H1 (cell line): ENCODE measurements at regions not wholly inside any gene's neighbourhood (a gene's known extent, or its start where the extent isn't known, plus 50 kb on each side); places are given as distances from the start of the nearest gene placed in this dataset.

Experiments
- CTCF ChIA-PET: fragments of 300-600 bp; sonication (Branson Sonifier 250); formaldehyde crosslinking; loops from one replicate; lab custom pipeline; 2021; ENCODE audit not compliant: partially characterized antibody; lab: Charles Lee
- POLR2A ChIA-PET: fragments of 300-600 bp; sonication (Branson Sonifier 250); formaldehyde crosslinking; loops from one replicate; lab custom pipeline; 2021; ENCODE audit warnings: inconsistent platforms; ENCODE audit not compliant: partially characterized antibody; lab: Charles Lee
- DNase-seq, 2 experiments: peaks; one replicate each; pipeline versions ENCODE4 v3.0.0 to v3.0.0-alpha.2; 2010 to 2022; ENCODE audit warnings: low spot score in 2 of 2, low read depth in 1 of 2, mixed read lengths in 1 of 2
- FAIRE-seq: peaks from 2 replicates; lab custom pipeline; 2011; peaks lifted over from hg19 to GRCh38; lab: Jason Lieb, UNC
- H2AFZ ChIP-seq: 2 replicates; pipeline ENCODE4 v1.8.1; 2012; ENCODE audit warnings: low read length, inconsistent platforms
- H2AK5ac ChIP-seq: 2 replicates; pipeline ENCODE4 v1.6.1; 2013; ENCODE audit warnings: low read depth, low read length
- H2BK120ac ChIP-seq: replicated peaks from 2 replicates; pipeline ENCODE3; 2013; ENCODE audit warnings: low read depth, low read length, inconsistent platforms
- H2BK12ac ChIP-seq: 2 replicates; pipeline ENCODE4 v1.6.1; 2013; ENCODE audit warnings: low read depth, low read length
- H2BK15ac ChIP-seq: 2 replicates; pipeline ENCODE4 v1.6.1; 2013; ENCODE audit warnings: low read length
- H2BK20ac ChIP-seq: 2 replicates; pipeline ENCODE4 v1.6.1; 2013; ENCODE audit warnings: low read length
- H2BK5ac ChIP-seq: 2 replicates; pipeline ENCODE4 v1.6.1; 2013; ENCODE audit warnings: low read depth, low read length
- H3K14ac ChIP-seq: 2 replicates; pipeline ENCODE4 v1.6.1; 2013; ENCODE audit warnings: inconsistent platforms; ENCODE audit not compliant: insufficient read length
- H3K18ac ChIP-seq: 2 replicates; pipeline ENCODE4 v1.6.1; 2013; ENCODE audit warnings: low read length; ENCODE audit errors: extremely low read depth
- H3K23ac ChIP-seq: 2 replicates; pipeline ENCODE4 v1.6.1; 2013; ENCODE audit warnings: inconsistent platforms; ENCODE audit not compliant: insufficient read length
- H3K23me2 ChIP-seq: 2 replicates; pipeline ENCODE4 v1.6.1; 2013; ENCODE audit warnings: low read depth, low read length
- H3K27ac ChIP-seq: 2 replicates; pipeline ENCODE4 v1.6.1; 2011; ENCODE audit warnings: low read depth, low read length, inconsistent platforms
- H3K27me3 ChIP-seq, 4 experiments: replicated peaks in 1 of 4; 1 replicate in 1 of 4; 2 replicates in 3 of 4; pipeline versions ENCODE4 v1.6.1 to v1.8.1; 2011 to 2013; ENCODE audit warnings: low read length in 3 of 4, mild to moderate bottlenecking in 3 of 4, inconsistent platforms in 2 of 4, mixed read lengths in 2 of 4, moderate library complexity in 1 of 4; ENCODE audit not compliant: control insufficient read depth in 3 of 4, insufficient read depth in 3 of 4; ENCODE audit errors: extremely low read depth in 1 of 4
- H3K36me3 ChIP-seq, 4 experiments: 2 replicates each; pipeline versions ENCODE4 v1.6.1 to v1.8.1; 2011 to 2013; ENCODE audit warnings: mild to moderate bottlenecking in 4 of 4, low read length in 3 of 4, moderate library complexity in 2 of 4, control low read depth in 1 of 4, inconsistent platforms in 1 of 4; ENCODE audit not compliant: insufficient read depth in 4 of 4, control insufficient read depth in 2 of 4
- H3K4ac ChIP-seq: replicated peaks from 2 replicates; pipeline ENCODE3; 2013; ENCODE audit warnings: low read length, low read depth, mixed read lengths, inconsistent platforms; ENCODE audit not compliant: insufficient read length
- H3K4me1 ChIP-seq, 4 experiments: replicated peaks in 1 of 4; 1 replicate in 1 of 4; 2 replicates in 3 of 4; pipeline versions ENCODE4 v1.6.1 to v1.8.1; 2011 to 2013; ENCODE audit warnings: low read length in 3 of 4, inconsistent platforms in 2 of 4, mixed read lengths in 1 of 4; ENCODE audit not compliant: insufficient read depth in 4 of 4, control insufficient read depth in 3 of 4
- H3K4me2 ChIP-seq, 2 experiments: 2 replicates each; pipeline versions ENCODE4 v1.6.1 to v1.8.1; 2011 to 2013; ENCODE audit warnings: low read depth in 2 of 2, low read length in 2 of 2, control low read depth in 1 of 2, inconsistent platforms in 1 of 2, mild to moderate bottlenecking in 1 of 2; ENCODE audit not compliant: insufficient read depth in 1 of 2
- H3K4me3 ChIP-seq, 4 experiments: fragments of 200-600, 300-600 bp in 1 of 4; sonication (generic), shearing (Covaris generic), sonication (Bioruptor Twin) in 1 of 4; 2 replicates each; pipeline versions ENCODE4 v1.5.1 to v1.8.1; 2011 to 2016; ENCODE audit warnings: low read length in 4 of 4, low read depth in 3 of 4, control low read depth in 2 of 4, inconsistent platforms in 2 of 4, mild to moderate bottlenecking in 2 of 4, mixed read lengths in 1 of 4, moderate library complexity in 1 of 4; ENCODE audit not compliant: insufficient read depth in 2 of 4; ENCODE audit errors: extremely low read depth in 1 of 4
- H3K56ac ChIP-seq: replicated peaks from 2 replicates; pipeline ENCODE3; 2013; ENCODE audit warnings: low read depth, mild to moderate bottlenecking, mixed read lengths, low read length, inconsistent platforms; ENCODE audit not compliant: insufficient read length
- H3K79me1 ChIP-seq: 2 replicates; pipeline ENCODE4 v1.6.1; 2013; ENCODE audit warnings: low read depth, low read length, control low read depth
- H3K79me2 ChIP-seq, 2 experiments: 2 replicates each; pipeline versions ENCODE4 v1.6.1 to v1.8.1; 2012 to 2013; ENCODE audit warnings: low read length in 2 of 2, mild to moderate bottlenecking in 2 of 2, inconsistent platforms in 1 of 2; ENCODE audit not compliant: insufficient read depth in 2 of 2, control insufficient read depth in 1 of 2
- H3K9ac ChIP-seq, 4 experiments: replicated peaks in 1 of 4; 1 replicate in 1 of 4; 2 replicates in 3 of 4; pipeline versions ENCODE4 v1.6.1 to v1.8.1; 2011 to 2013; ENCODE audit warnings: low read depth in 3 of 4, low read length in 3 of 4, control low read depth in 2 of 4, mild to moderate bottlenecking in 2 of 4, moderate library complexity in 2 of 4, inconsistent platforms in 1 of 4; ENCODE audit errors: extremely low read depth in 1 of 4
- H3K9me3 ChIP-seq, 2 experiments: 2 replicates each; pipeline versions ENCODE4 v1.6.1 to v1.8.1; 2012 to 2013; ENCODE audit warnings: mild to moderate bottlenecking in 2 of 2, moderate library complexity in 2 of 2, control low read depth in 1 of 2, inconsistent platforms in 1 of 2, low read depth in 1 of 2, low read length in 1 of 2, mixed read lengths in 1 of 2; ENCODE audit not compliant: insufficient read depth in 2 of 2
- H4K20me1 ChIP-seq, 2 experiments: replicated peaks in 1 of 2; 2 replicates each; pipeline versions ENCODE3 to v1.8.1; 2011 to 2013; ENCODE audit warnings: inconsistent platforms in 2 of 2, low read length in 2 of 2, mild to moderate bottlenecking in 1 of 2; ENCODE audit not compliant: insufficient read depth in 2 of 2, control insufficient read depth in 1 of 2
- H4K5ac ChIP-seq: 2 replicates; pipeline ENCODE4 v1.6.1; 2013; ENCODE audit warnings: low read length, low read depth, mixed read lengths, inconsistent platforms; ENCODE audit not compliant: insufficient read length
- H4K8ac ChIP-seq: 2 replicates; pipeline ENCODE4 v1.8.0; 2013; ENCODE audit warnings: mild to moderate bottlenecking, moderate library complexity, low read length, inconsistent platforms; ENCODE audit not compliant: insufficient read depth; ENCODE audit errors: extremely low read depth
- H4K91ac ChIP-seq: replicated peaks from 2 replicates; pipeline ENCODE3; 2013; ENCODE audit warnings: low read length, mixed read lengths, inconsistent platforms; ENCODE audit not compliant: insufficient read length
- CTCF ChIP-seq, 3 experiments: IDR thresholded peaks; 1 replicate in 2 of 3; 2 replicates in 1 of 3; pipeline versions ENCODE4 v1.5.1 to v1.6.1; 2011; ENCODE audit warnings: low read length in 3 of 3, mild to moderate bottlenecking in 3 of 3, inconsistent platforms in 2 of 3, low read depth in 1 of 3, moderate library complexity in 1 of 3; ENCODE audit not compliant: insufficient read depth in 1 of 3; ENCODE audit errors: control extremely low read depth in 1 of 3
- EZH2 ChIP-seq: fragments of 200-600 bp; sonication (generic); IDR thresholded peaks from 2 replicates; pipeline ENCODE4 v1.7.1; 2012; ENCODE audit warnings: low read depth, mild to moderate bottlenecking, moderate library complexity, low read length, inconsistent platforms; ENCODE audit not compliant: severe bottlenecking
- KDM4A ChIP-seq: IDR thresholded peaks from one replicate; pipeline ENCODE4 v1.7.1; 2012; ENCODE audit warnings: low read depth, mild to moderate bottlenecking, moderate library complexity, low read length, inconsistent platforms; ENCODE audit not compliant: severe bottlenecking
- KDM5A ChIP-seq: fragments of 200-600 bp; IDR thresholded peaks from 2 replicates; pipeline ENCODE4 v1.7.1; 2012; ENCODE audit warnings: mild to moderate bottlenecking, low read length, inconsistent platforms, mixed read lengths
- RFX5 ChIP-seq: IDR thresholded peaks from 2 replicates; pipeline ENCODE4 v1.6.1; 2011; ENCODE audit warnings: low read depth, low read length, improper control_type of control experiment, borderline replicate concordance
- TAF7 ChIP-seq: optimal IDR thresholded peaks from 2 replicates; pipeline ENCODE3; 2011; ENCODE audit warnings: low read depth, mild to moderate bottlenecking, inconsistent platforms, low read length, moderate library complexity, borderline replicate concordance
- TBP ChIP-seq: IDR thresholded peaks from 2 replicates; pipeline ENCODE4 v1.6.1; 2011; ENCODE audit warnings: low read depth, low read length, improper control_type of control experiment
- WGBS, 2 experiments: shearing (Covaris generic) in 1 of 2; methylation state at CpG; one replicate each; pipeline versions ENCODE4 v1.1.6 to v1.1.7; 2013 to 2015; ENCODE audit warnings: low lambda C conversion rate in 2 of 2, mixed read lengths in 2 of 2, inconsistent platforms in 1 of 2, low coverage in 1 of 2, missing lambda C conversion rate in 1 of 2; ENCODE audit not compliant: insufficient replicate concordance in 2 of 2, insufficient coverage in 1 of 2, insufficient read length in 1 of 2; ENCODE audit errors: extremely low coverage in 1 of 2, missing lambda C conversion rate in 1 of 2; 5-methylcytosine and 5-hydroxymethylcytosine counted together

DNA sequence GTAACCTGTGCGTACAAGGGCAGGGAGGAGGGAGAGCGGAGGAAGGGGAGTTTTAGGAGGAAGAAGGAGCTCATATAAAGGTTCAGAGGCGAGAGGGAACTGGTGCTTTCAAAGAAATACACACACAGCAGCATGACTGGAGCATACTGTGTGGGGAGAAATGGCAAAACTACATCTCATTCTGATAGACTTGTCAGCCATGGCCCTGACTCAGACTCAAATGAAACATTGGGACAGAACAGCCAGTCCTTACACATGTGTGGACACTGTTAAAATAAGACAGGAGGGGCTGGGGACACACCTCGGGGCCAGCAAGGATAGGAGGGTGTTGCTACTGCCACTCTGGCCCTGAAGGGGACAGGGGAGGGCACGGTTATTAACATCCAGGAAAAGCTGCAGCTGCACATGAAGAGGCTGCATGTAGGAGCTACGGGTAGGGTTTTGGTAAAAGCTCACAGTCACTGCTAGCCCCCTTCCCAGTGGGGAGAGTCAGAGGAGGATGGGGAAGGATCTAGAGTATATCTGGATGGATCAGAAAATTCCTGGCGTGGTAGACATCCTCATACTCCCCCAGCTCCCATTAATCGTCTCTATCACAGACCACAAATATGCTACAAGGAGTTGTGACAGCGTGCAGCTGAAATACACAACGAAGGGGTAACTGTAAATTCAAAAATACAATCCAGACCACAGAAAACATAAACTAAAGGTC lies 110.5 kb downstream of the GATA6 start:
- ChIA-PET POLR2A (interaction anchor here (1.0 kb wide), 1 partner anchor 10 kb away, joined by 3 read pairs; no protein-coding TSS in a partner anchor), CTCF (interaction anchor here (0.8 to 1.2 kb wide), 2 partner anchors 18 to 146 kb away, joined by 3 read pairs; no protein-coding TSS in a partner anchor)
- Histone ChIP-seq H2BK12ac (no peak overlapping the region), H3K4me2 (no peak overlapping the region), H2AK5ac (no peak overlapping the region), H4K5ac (no peak overlapping the region), H2BK120ac (no peak overlapping the region), H4K20me1 (no peaks in the 10 kb centered on the region), H3K36me3 (no peaks in the 10 kb centered on the region), H3K23ac (no peak overlapping the region), H3K4me3 (no peak overlapping the region), H2BK20ac (no peak overlapping the region), H3K79me1 (no peaks in the 10 kb centered on the region), H3K9ac (no peak overlapping the region), H2BK15ac (no peak overlapping the region), H3K4ac (no peak overlapping the region), H4K91ac (no peak overlapping the region), H4K8ac (no peak overlapping the region), H3K23me2 (no peaks in the 10 kb centered on the region), H2BK5ac (no peak overlapping the region), H2AFZ (no peak overlapping the region), H3K14ac (no peak overlapping the region), H3K27ac (no peak overlapping the region), H3K9me3 (no peaks in the 10 kb centered on the region), H3K27me3 (no peaks in the 10 kb centered on the region), H3K4me1 (no peaks in the 10 kb centered on the region), H3K56ac (no peak overlapping the region), H3K18ac (no peak overlapping the region), H3K79me2 (no peaks in the 10 kb centered on the region)
- DNase-seq (no peak), FAIRE-seq (no peak)
- TF ChIP-seq TBP (no peak), KDM4A (no peak), EZH2 (no peak), RFX5 (no peak), CTCF (IDR thresholded peaks at IDR 0.05; ENCODE audit: control extremely low read depth in 1 of 3, insufficient read depth in 1 of 3, low read depth in 1 of 3, low read length in 3 of 3) (no peak), KDM5A (no peak), TAF7 (no peak)
- WGBS, 2 experiments, result 83% methylated on average over 10 of the region's 10 CpGs; no CpG with 5 or more reads in 1 of the 2 experiments
